Parathyroid adenoma (tissue), 2 donors: ENCODE measurements at regions not wholly inside any gene's neighbourhood (a gene's known extent, or its start where the extent isn't known, plus 50 kb on each side); places are given as distances from the start of the nearest gene placed in this dataset.

Source experiments
- H2AFZ ChIP-seq: fragments of 300-600 bp; sonication (generic); one replicate; pipeline ENCODE4 v1.7.0; 2017; ENCODE audit warnings: antibody characterized with exemption, mild to moderate bottlenecking
- H3K27ac ChIP-seq: fragments of 300-600 bp; sonication (generic); one replicate; pipeline ENCODE4 v1.7.0; 2017
- H3K27me3 ChIP-seq: fragments of 300-600 bp; sonication (generic); one replicate; pipeline ENCODE4 v1.7.0; 2017; ENCODE audit warnings: low read length; ENCODE audit not compliant: control insufficient read depth, insufficient read depth
- H3K36me3 ChIP-seq: fragments of 300-600 bp; sonication (generic); one replicate; pipeline ENCODE4 v1.7.0; 2017; ENCODE audit warnings: low read length; ENCODE audit not compliant: control insufficient read depth, insufficient read depth
- H3K4me1 ChIP-seq: fragments of 300-600 bp; sonication (generic); one replicate; pipeline ENCODE4 v1.7.0; 2017; ENCODE audit warnings: control low read depth
- H3K4me2 ChIP-seq: fragments of 300-600 bp; sonication (generic); one replicate; pipeline ENCODE4 v1.7.0; 2017; ENCODE audit warnings: low read length
- H3K4me3 ChIP-seq: fragments of 300-600 bp; sonication (generic); one replicate; pipeline ENCODE4 v1.7.0; 2017; ENCODE audit warnings: low read depth, low read length
- H3K79me2 ChIP-seq: fragments of 300-600 bp; sonication (generic); one replicate; pipeline ENCODE4 v1.7.0; 2017; ENCODE audit warnings: control low read depth
- H3K9ac ChIP-seq: fragments of 300-600 bp; sonication (generic); one replicate; pipeline ENCODE4 v1.7.0; 2017; ENCODE audit warnings: mild to moderate bottlenecking
- H3K9me3 ChIP-seq: fragments of 300-600 bp; sonication (generic); one replicate; pipeline ENCODE4 v1.7.0; 2017; ENCODE audit warnings: low read length; ENCODE audit not compliant: control insufficient read depth
- TF ChIP-seq, protein P1 (sequence below): fragments of 300-600 bp; sonication (generic); IDR thresholded peaks from one replicate; pipeline ENCODE4 v1.7.0; 2017; ENCODE audit warnings: antibody characterized with exemption, mild to moderate bottlenecking
- donor health status: primary hyperparathyroidism.

DNA sequence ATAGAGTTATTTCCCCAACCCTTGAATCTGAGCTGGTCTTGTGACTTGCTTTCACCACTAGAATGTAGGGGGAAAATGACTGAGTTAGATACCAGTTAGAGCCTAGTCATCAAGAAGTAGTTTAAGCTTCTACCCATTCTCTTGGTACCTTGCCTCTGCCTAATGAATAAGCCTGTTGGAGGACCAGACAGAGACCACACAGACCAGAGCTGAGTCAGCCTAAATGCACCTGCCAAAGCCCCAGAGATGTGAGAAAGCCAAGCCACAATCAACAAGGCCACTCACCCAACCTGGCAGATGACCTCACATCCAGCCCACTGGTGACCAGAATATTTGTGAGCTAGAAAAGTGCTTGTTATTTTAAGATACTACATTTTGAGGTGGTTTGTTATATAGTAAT lies 85.2 kb upstream of the DCLK2 start:
- TF ChIP-seq, protein P1, sequence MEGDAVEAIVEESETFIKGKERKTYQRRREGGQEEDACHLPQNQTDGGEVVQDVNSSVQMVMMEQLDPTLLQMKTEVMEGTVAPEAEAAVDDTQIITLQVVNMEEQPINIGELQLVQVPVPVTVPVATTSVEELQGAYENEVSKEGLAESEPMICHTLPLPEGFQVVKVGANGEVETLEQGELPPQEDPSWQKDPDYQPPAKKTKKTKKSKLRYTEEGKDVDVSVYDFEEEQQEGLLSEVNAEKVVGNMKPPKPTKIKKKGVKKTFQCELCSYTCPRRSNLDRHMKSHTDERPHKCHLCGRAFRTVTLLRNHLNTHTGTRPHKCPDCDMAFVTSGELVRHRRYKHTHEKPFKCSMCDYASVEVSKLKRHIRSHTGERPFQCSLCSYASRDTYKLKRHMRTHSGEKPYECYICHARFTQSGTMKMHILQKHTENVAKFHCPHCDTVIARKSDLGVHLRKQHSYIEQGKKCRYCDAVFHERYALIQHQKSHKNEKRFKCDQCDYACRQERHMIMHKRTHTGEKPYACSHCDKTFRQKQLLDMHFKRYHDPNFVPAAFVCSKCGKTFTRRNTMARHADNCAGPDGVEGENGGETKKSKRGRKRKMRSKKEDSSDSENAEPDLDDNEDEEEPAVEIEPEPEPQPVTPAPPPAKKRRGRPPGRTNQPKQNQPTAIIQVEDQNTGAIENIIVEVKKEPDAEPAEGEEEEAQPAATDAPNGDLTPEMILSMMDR, result no peak
- H3K27me3 ChIP-seq, result no peaks in the 10 kb centered on the region
- no peaks in the 10 kb centered on the region for H3K79me2 ChIP-seq
- H3K9ac ChIP-seq, result no peak overlapping the region
- H3K4me3 ChIP-seq, result no peak overlapping the region
- no peak overlapping the region for H3K4me2 ChIP-seq
- H3K36me3 ChIP-seq, result no peaks in the 10 kb centered on the region
- H3K4me1 ChIP-seq, result no peaks in the 10 kb centered on the region
- H3K27ac ChIP-seq, result no peak overlapping the region
- H3K9me3 ChIP-seq, result no peaks in the 10 kb centered on the region
- H2AFZ ChIP-seq, result no peak overlapping the region

DNA sequence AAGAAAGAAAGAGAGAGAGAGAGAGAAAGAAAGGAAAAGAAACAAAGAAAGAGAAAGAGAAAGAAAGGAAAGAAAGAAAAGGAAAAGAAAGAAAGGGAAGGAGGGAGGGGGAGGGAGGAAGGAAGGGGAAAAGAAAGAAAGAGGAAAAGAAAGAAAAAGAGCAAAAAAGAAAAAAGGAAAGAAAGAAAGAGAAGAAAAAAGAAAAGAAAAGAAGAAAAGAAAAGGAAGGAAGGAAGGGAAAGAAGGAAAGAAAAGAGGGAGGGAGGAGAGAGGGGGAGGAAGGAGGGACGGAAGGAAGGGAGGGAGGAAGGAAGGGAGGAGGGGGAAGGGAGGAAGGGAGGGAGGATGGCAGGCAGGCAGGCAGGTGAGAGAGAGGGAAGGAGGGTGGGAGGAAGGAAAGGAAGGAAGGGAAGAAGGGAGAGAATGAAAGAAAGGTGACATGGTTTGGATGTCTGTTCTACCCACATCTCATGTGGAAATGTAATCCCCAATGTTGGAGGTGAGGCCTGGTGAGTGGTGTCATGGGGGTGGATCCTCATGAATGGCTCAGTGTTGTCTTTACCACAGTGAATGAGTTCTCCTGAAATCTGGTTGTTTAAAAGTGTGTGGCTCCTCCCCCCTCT lies 83.0 kb upstream of the DCLK2 start:
- H3K36me3 ChIP-seq, result no peaks in the 10 kb centered on the region
- H3K9me3 ChIP-seq, result no peaks in the 10 kb centered on the region
- H3K4me2 ChIP-seq, result no peak overlapping the region
- H3K27me3 ChIP-seq, result no peaks in the 10 kb centered on the region
- no peaks in the 10 kb centered on the region for H3K4me1 ChIP-seq
- no peak overlapping the region for H3K4me3 ChIP-seq
- no peak overlapping the region for H2AFZ ChIP-seq
- TF ChIP-seq, protein P1, result no peak
- no peaks in the 10 kb centered on the region for H3K79me2 ChIP-seq
- H3K9ac ChIP-seq, result no peak overlapping the region
- no peak overlapping the region for H3K27ac ChIP-seq

GRCh38 chr4:149997881-149998421 lies 80.3 kb upstream of the DCLK2 start:
- no peak overlapping the region for H3K4me3 ChIP-seq
- H3K27me3 ChIP-seq, result no peaks in the 10 kb centered on the region
- H3K9me3 ChIP-seq, result no peaks in the 10 kb centered on the region
- H3K27ac ChIP-seq, result no peak overlapping the region
- H3K9ac ChIP-seq, result no peak overlapping the region
- H3K36me3 ChIP-seq, result no peaks in the 10 kb centered on the region
- no peaks in the 10 kb centered on the region for H3K4me1 ChIP-seq
- H2AFZ ChIP-seq, result peak overlapping the region; percentile 42
- TF ChIP-seq, protein P1, result no peak
- H3K4me2 ChIP-seq, result no peak overlapping the region
- H3K79me2 ChIP-seq, result no peaks in the 10 kb centered on the region

DNA sequence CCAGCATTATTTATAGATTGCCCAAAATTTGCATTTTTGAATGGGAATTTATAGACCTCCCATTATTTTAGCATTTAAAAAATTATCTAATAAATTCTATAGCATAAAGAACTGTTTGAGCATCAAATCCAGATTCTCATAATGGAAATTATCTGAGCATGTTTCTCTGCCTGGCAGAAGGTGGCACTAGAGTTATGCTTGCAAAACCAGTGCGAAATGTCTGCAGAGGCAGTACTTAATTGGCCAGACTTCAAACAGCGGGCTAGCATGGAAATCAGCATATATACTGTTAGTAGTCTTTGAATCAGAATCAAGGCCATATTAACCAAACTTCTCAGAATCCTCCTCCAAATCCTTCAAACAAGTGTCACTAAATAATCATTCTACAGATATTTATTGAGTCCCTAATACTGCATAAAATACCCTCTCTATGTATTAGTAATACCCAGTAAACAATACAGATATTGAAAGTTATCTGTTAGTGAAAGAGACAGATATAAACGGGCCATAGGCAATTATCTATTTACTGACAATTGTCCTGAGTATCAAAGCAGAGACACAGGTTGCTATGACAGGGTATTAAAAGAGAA lies 78.7 kb upstream of the DCLK2 start:
- Histone ChIP-seq H3K4me1 (no peaks in the 10 kb centered on the region), H2AFZ (no peak overlapping the region), H3K4me2 (no peak overlapping the region), H3K79me2 (no peaks in the 10 kb centered on the region), H3K27ac (no peak overlapping the region), H3K36me3 (no peaks in the 10 kb centered on the region), H3K4me3 (no peak overlapping the region), H3K9me3 (no peaks in the 10 kb centered on the region), H3K27me3 (no peaks in the 10 kb centered on the region), H3K9ac (no peak overlapping the region)
- TF ChIP-seq, protein P1, result peak; percentile 26

DNA sequence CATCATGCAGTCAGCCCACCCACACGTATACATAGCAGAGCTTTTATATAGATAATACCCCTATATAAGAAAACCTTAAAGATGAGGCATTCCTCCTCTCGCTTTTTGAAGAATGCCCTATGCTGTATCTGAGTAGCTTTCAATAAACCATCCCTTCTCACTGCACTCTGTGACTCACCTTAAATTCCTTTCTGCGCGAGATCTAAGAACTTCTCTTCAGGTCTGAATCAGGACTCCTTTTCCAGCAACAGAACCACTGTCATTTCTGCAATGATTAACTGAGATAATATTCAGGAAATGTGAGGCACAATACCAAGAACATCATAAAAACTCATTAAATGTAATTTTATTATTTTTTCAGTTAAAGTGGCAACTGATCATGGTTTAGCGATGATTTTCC lies 76.4 kb upstream of the DCLK2 start:
- Histone ChIP-seq H3K9ac (no peak overlapping the region), H3K4me2 (no peak overlapping the region), H3K4me3 (no peak overlapping the region), H3K36me3 (no peaks in the 10 kb centered on the region), H3K9me3 (no peaks in the 10 kb centered on the region), H3K27ac (no peak overlapping the region), H3K79me2 (no peaks in the 10 kb centered on the region), H3K4me1 (no peaks in the 10 kb centered on the region), H3K27me3 (no peaks in the 10 kb centered on the region), H2AFZ (no peak overlapping the region)
- TF ChIP-seq, protein P1, result no peak
